ENCODE measurements at regions not wholly inside any gene's neighbourhood (a gene's known extent, or its start where the extent isn't known, plus 50 kb on each side); places are given as distances from the start of the nearest gene placed in this dataset.

GRCh38 chr6:168369786-168370185, 50.2 kb upstream of the DACT2 start:
- H3K4me3 ChIP-seq (ENCODE audit: low read depth, low read length), result no peak overlapping the region
- no peak for TF ChIP-seq CTCF (IDR thresholded peaks at IDR 0.05; ENCODE audit: borderline replicate concordance, insufficient read depth, low read depth, low read length)

- no peak overlapping the region for H3K4me3 ChIP-seq (ENCODE audit: low read depth, low read length)
- TF ChIP-seq CTCF (IDR thresholded peaks at IDR 0.05; ENCODE audit: borderline replicate concordance, insufficient read depth, low read depth, low read length), result peak; percentile 48; the same call in 1 of the 2 replicates
Measured at GRCh38 chr6:168370310-168370991, 50.9 kb upstream of the DACT2 start.

- H3K4me3 ChIP-seq (ENCODE audit: low read depth, low read length), result no peak overlapping the region
- no peak for TF ChIP-seq CTCF (IDR thresholded peaks at IDR 0.05; ENCODE audit: borderline replicate concordance, insufficient read depth, low read depth, low read length)
Measured at GRCh38 chr6:168371185-168371584, 51.6 kb upstream of the DACT2 start.

GRCh38 chr6:168371618-168371980, 52.0 kb upstream of the DACT2 start:
- no peak for TF ChIP-seq CTCF (IDR thresholded peaks at IDR 0.05; ENCODE audit: borderline replicate concordance, insufficient read depth, low read depth, low read length)

GRCh38 chr6:168371981-168372711, 52.6 kb upstream of the DACT2 start:
- TF ChIP-seq CTCF (IDR thresholded peaks at IDR 0.05; ENCODE audit: borderline replicate concordance, insufficient read depth, low read depth, low read length), result no peak
- H3K4me3 ChIP-seq (ENCODE audit: low read depth, low read length), result no peak overlapping the region

More at GRCh38 chr6:168371618-168371980, 52.0 kb upstream of the DACT2 start:
- H3K4me3 ChIP-seq (ENCODE audit: low read depth, low read length), result no peak overlapping the region

- no peak overlapping the region for H3K4me3 ChIP-seq (ENCODE audit: low read depth, low read length)
- TF ChIP-seq CTCF (IDR thresholded peaks at IDR 0.05; ENCODE audit: borderline replicate concordance, insufficient read depth, low read depth, low read length), result no peak
Measured at GRCh38 chr6:168372889-168373288, 53.3 kb upstream of the DACT2 start.

- no peak overlapping the region for H3K4me3 ChIP-seq (ENCODE audit: low read depth, low read length)
- no peak for TF ChIP-seq CTCF (IDR thresholded peaks at IDR 0.05; ENCODE audit: borderline replicate concordance, insufficient read depth, low read depth, low read length)
Measured at GRCh38 chr6:168373389-168373788, 53.8 kb upstream of the DACT2 start.

Data from GM12875 (cell line).